SJSA1 (cell line): ENCODE measurements at regions not wholly inside any gene's neighbourhood (a gene's known extent, or its start where the extent isn't known, plus 50 kb on each side); places are given as distances from the start of the nearest gene placed in this dataset.

Source experiments
- DNase-seq, 2 experiments: peaks; one replicate each; pipeline ENCODE4 v3.0.0-alpha.2; 2015 to 2020; ENCODE audit warnings: low spot score in 2 of 2, low read depth in 1 of 2
- H3K27ac ChIP-seq: fragments of 250-450 bp; sonication (Bioruptor Pico); 2 replicates; pipeline ENCODE4 v1.5.1; 2020; ENCODE audit warnings: mild to moderate bottlenecking, moderate library complexity
- H3K27me3 ChIP-seq: fragments of 250-450 bp; sonication (Bioruptor Pico); replicated peaks from 2 replicates; pipeline ENCODE4 v1.5.1; 2020; ENCODE audit warnings: mild to moderate bottlenecking, moderate library complexity
- H3K36me3 ChIP-seq: fragments of 250-450 bp; sonication (Bioruptor Pico); 2 replicates; pipeline ENCODE4 v1.5.1; 2020; ENCODE audit warnings: mild to moderate bottlenecking
- H3K4me1 ChIP-seq: fragments of 250-450 bp; sonication (Bioruptor Pico); replicated peaks from 2 replicates; pipeline ENCODE4 v1.6.1; 2021; ENCODE audit warnings: mild to moderate bottlenecking
- H3K4me3 ChIP-seq: fragments of 250-450 bp; sonication (Bioruptor Pico); 2 replicates; pipeline ENCODE4 v1.5.1; 2020; ENCODE audit warnings: mild to moderate bottlenecking
- H3K9me3 ChIP-seq: fragments of 250-450 bp; sonication (Bioruptor Pico); replicated peaks from 2 replicates; pipeline ENCODE4 v1.5.1; 2020; ENCODE audit warnings: mild to moderate bottlenecking

- Histone ChIP-seq H3K9me3 (no peaks in the 10 kb centered on the region), H3K36me3 (no peaks in the 10 kb centered on the region), H3K4me3 (no peak overlapping the region), H3K27me3 (no peaks in the 10 kb centered on the region), H3K27ac (no peak overlapping the region), H3K4me1 (no peaks in the 10 kb centered on the region)
- DNase-seq: no peak
Observed at GRCh38 chr9:12874395-12874794, 99.6 kb downstream of the LURAP1L start.

GRCh38 chr9:12875191-12875590, 100.4 kb downstream of the LURAP1L start:
- no peaks in the 10 kb centered on the region for H3K4me1 ChIP-seq
- H3K27ac ChIP-seq: no peak overlapping the region
- no peak overlapping the region for H3K4me3 ChIP-seq
- H3K27me3 ChIP-seq: no peaks in the 10 kb centered on the region
- DNase-seq: no peak
- H3K36me3 ChIP-seq: no peaks in the 10 kb centered on the region
- no peaks in the 10 kb centered on the region for H3K9me3 ChIP-seq

- peaks cover 2% of the 10 kb centered on the region for H3K4me1 ChIP-seq
- no peaks in the 10 kb centered on the region for H3K36me3 ChIP-seq
- H3K27me3 ChIP-seq: no peaks in the 10 kb centered on the region
- H3K9me3 ChIP-seq: no peaks in the 10 kb centered on the region
- H3K4me3 ChIP-seq: no peak overlapping the region
- DNase-seq: no peak
- no peak overlapping the region for H3K27ac ChIP-seq
Observed at GRCh38 chr9:12876872-12877271, 102.1 kb downstream of the LURAP1L start.

GRCh38 chr9:12878351-12878978, 103.6 kb downstream of the LURAP1L start:
- Histone ChIP-seq H3K4me1 (peaks cover 10% of the 10 kb centered on the region), H3K27me3 (no peaks in the 10 kb centered on the region), H3K9me3 (no peaks in the 10 kb centered on the region), H3K36me3 (no peaks in the 10 kb centered on the region), H3K4me3 (no peak overlapping the region), H3K27ac (no peak overlapping the region)
- no peak for DNase-seq

GRCh38 chr9:12879961-12880360, 105.1 kb downstream of the LURAP1L start:
- no peaks in the 10 kb centered on the region for H3K9me3 ChIP-seq
- H3K36me3 ChIP-seq: no peaks in the 10 kb centered on the region
- no peak for DNase-seq
- no peaks in the 10 kb centered on the region for H3K27me3 ChIP-seq
- H3K4me3 ChIP-seq: no peak overlapping the region
- H3K4me1 ChIP-seq: peaks cover 10% of the 10 kb centered on the region
- H3K27ac ChIP-seq: no peak overlapping the region

- no peak overlapping the region for H3K4me3 ChIP-seq
- H3K36me3 ChIP-seq: no peaks in the 10 kb centered on the region
- no peak overlapping the region for H3K27ac ChIP-seq
- no peaks in the 10 kb centered on the region for H3K27me3 ChIP-seq
- peaks cover 10% of the 10 kb centered on the region for H3K4me1 ChIP-seq
- no peaks in the 10 kb centered on the region for H3K9me3 ChIP-seq
- DNase-seq: no peak
Observed at GRCh38 chr9:12880406-12881015, 105.7 kb downstream of the LURAP1L start.

- Histone ChIP-seq H3K27me3 (no peaks in the 10 kb centered on the region), H3K4me1 (peaks cover 10% of the 10 kb centered on the region), H3K4me3 (no peak overlapping the region), H3K27ac (peak overlapping the region; percentile 46), H3K36me3 (no peaks in the 10 kb centered on the region), H3K9me3 (no peaks in the 10 kb centered on the region)
- DNase-seq: peak in 1 of 2 experiments; percentile 29
Observed at GRCh38 chr9:12882430-12882829, 107.6 kb downstream of the LURAP1L start.

GRCh38 chr9:12884736-12885395, 110.0 kb downstream of the LURAP1L start:
- H3K4me3 ChIP-seq: no peak overlapping the region
- peaks cover 10% of the 10 kb centered on the region for H3K4me1 ChIP-seq
- H3K27ac ChIP-seq: no peak overlapping the region
- DNase-seq: peak in 1 of 2 experiments; percentile 14
- no peaks in the 10 kb centered on the region for H3K36me3 ChIP-seq
- no peaks in the 10 kb centered on the region for H3K9me3 ChIP-seq
- no peaks in the 10 kb centered on the region for H3K27me3 ChIP-seq

- Histone ChIP-seq H3K4me1 (no peaks in the 10 kb centered on the region), H3K27ac (no peak overlapping the region), H3K9me3 (no peaks in the 10 kb centered on the region), H3K27me3 (no peaks in the 10 kb centered on the region), H3K36me3 (no peaks in the 10 kb centered on the region), H3K4me3 (no peak overlapping the region)
- no peak for DNase-seq
Observed at GRCh38 chr9:12889402-12890106, 114.7 kb downstream of the LURAP1L start.

- no peaks in the 10 kb centered on the region for H3K36me3 ChIP-seq
- H3K4me1 ChIP-seq: no peaks in the 10 kb centered on the region
- no peaks in the 10 kb centered on the region for H3K27me3 ChIP-seq
- H3K4me3 ChIP-seq: no peak overlapping the region
- no peak for DNase-seq
- H3K27ac ChIP-seq: no peak overlapping the region
- H3K9me3 ChIP-seq: no peaks in the 10 kb centered on the region
Observed at GRCh38 chr9:12891588-12891987, 116.8 kb downstream of the LURAP1L start.

GRCh38 chr9:12903316-12903715, 128.5 kb downstream of the LURAP1L start:
- Histone ChIP-seq H3K4me1 (no peaks in the 10 kb centered on the region), H3K36me3 (no peaks in the 10 kb centered on the region), H3K9me3 (no peaks in the 10 kb centered on the region), H3K4me3 (no peak overlapping the region), H3K27me3 (no peaks in the 10 kb centered on the region), H3K27ac (no peak overlapping the region)
- no peak for DNase-seq

GRCh38 chr9:12904261-12905000, 129.6 kb downstream of the LURAP1L start:
- H3K4me3 ChIP-seq: no peak overlapping the region
- DNase-seq: no peak
- no peaks in the 10 kb centered on the region for H3K9me3 ChIP-seq
- H3K4me1 ChIP-seq: no peaks in the 10 kb centered on the region
- no peaks in the 10 kb centered on the region for H3K36me3 ChIP-seq
- H3K27me3 ChIP-seq: no peaks in the 10 kb centered on the region
- H3K27ac ChIP-seq: no peak overlapping the region

GRCh38 chr9:12906646-12907045, 131.8 kb downstream of the LURAP1L start:
- H3K27ac ChIP-seq: no peak overlapping the region
- DNase-seq: no peak
- H3K27me3 ChIP-seq: no peaks in the 10 kb centered on the region
- no peaks in the 10 kb centered on the region for H3K4me1 ChIP-seq
- H3K9me3 ChIP-seq: no peaks in the 10 kb centered on the region
- no peak overlapping the region for H3K4me3 ChIP-seq
- no peaks in the 10 kb centered on the region for H3K36me3 ChIP-seq
